Skin epidermis (tissue), 12 donors: ENCODE measurements at regions not wholly inside any gene's neighbourhood (a gene's known extent, or its start where the extent isn't known, plus 50 kb on each side); places are given as distances from the start of the nearest gene placed in this dataset.
"Not testable (repeated sequence)": the region's sequence is repeated elsewhere in the genome, so short reads cannot be mapped to it uniquely, and the experiment has no call there.

Source experiments
- H3K27ac ChIP-seq, 21 experiments: fragments of 200-600 bp; sonication (generic) in 11 of 21; one replicate each; pipeline ENCODE4 v1.5.0; 2020; ENCODE audit warnings: mild to moderate bottlenecking in 3 of 21, inconsistent platforms in 2 of 21, moderate library complexity in 2 of 21
- H3K4me3 ChIP-seq, 7 experiments: fragments of 200-600 bp; sonication (generic) in 2 of 7; one replicate each; pipeline ENCODE4 v1.5.0; 2020; ENCODE audit warnings: inconsistent platforms in 2 of 7, mild to moderate bottlenecking in 2 of 7, moderate library complexity in 1 of 7

DNA sequence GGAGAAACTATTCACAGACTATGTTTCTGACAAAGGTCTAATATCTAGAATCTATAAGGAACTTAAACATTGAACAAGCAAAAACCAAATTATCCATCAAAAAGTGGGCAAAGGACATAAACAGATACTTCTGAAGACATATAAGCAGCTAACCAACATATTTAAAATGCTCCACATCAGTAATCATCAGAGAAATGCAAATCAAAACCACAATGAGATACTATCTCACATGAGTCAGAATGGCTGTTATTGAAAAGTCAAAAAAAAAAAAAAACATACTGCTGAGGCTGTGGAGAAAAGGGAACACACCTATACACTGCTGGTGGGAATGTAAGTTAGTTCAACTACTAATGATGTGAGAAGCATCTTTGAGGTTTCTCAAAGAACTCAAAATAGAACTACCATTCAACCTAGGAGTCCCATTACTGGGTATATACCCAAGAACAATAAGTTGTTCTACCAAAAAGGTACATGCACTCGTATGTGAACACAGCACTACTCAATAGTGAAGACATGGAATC is 220.4 kb upstream of the TFPI start:
- Histone ChIP-seq H3K27ac (no peak overlapping the region), H3K4me3 (no peak overlapping the region)

GRCh38 chr2:187775196-187775595 is 221.0 kb upstream of the TFPI start:
- H3K27ac ChIP-seq: no peak overlapping the region

GRCh38 chr2:187775651-187776050 is 221.4 kb upstream of the TFPI start:
- Histone ChIP-seq H3K4me3 (no peak overlapping the region), H3K27ac (no peak overlapping the region)

More at GRCh38 chr2:187775196-187775595, 221.0 kb upstream of the TFPI start:
- no peak overlapping the region for H3K4me3 ChIP-seq

DNA sequence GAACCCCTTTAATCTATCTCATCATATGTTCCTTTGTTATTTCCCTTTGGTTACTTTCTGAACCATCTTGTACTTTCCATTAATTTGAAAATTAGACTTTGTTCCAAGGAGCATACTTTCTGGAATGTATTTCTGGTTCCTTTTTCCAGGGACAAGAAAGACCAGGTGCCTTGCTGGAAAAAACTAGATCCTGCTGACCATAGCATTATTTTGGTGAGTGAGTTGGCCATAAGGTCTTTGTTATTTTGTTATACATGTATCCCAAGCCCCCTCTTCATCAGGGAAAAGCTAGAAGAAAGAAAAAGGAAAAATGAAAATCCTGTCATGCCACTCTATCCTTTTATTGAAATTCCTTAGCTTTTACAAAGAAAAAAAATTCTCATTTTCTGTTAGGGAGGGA is 228.1 kb upstream of the TFPI start:
- no peak overlapping the region for H3K4me3 ChIP-seq

DNA sequence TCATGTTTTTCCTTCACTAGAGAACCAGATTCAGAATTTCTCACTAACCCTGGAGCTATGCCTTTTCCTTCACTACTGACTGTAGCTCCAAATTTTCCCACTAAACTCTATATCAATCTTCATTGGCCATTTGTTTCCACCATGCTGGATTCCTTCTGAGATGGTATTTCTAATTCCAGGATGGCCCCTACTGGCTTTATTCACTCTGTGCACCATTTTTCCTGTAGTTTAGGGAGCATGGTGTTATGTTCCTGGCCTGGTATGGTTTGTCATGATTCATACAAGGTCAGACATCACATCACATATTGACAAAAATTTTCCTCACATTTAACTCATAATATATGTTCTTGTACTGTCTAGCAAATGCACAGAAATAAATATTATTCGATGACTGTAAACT is 229.2 kb upstream of the TFPI start:
- Histone ChIP-seq H3K27ac (no peak overlapping the region), H3K4me3 (no peak overlapping the region)

More for the DNA sequence above, 228.1 kb upstream of the TFPI start:
- H3K27ac ChIP-seq: no peak overlapping the region

DNA sequence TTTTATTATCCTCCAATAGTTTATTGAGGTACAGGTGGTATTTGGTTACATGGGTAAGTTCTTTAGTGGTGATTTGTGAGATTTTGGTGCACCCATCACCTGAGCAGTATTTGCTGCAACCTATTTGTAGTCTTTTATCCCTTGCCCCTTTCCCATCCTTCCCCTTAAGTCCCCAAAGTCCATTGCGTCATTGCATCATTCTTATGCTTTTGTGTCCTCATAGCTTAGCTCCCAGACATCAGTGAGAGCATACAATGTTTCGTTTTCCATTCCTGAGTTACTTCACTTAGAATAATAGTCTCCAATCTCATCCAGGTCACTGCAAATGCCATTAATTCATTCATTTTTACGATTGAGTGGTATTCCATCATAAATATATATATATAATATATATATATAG is 229.9 kb upstream of the TFPI start:
- not testable (repeated sequence) for H3K4me3 ChIP-seq, H3K27ac ChIP-seq

DNA sequence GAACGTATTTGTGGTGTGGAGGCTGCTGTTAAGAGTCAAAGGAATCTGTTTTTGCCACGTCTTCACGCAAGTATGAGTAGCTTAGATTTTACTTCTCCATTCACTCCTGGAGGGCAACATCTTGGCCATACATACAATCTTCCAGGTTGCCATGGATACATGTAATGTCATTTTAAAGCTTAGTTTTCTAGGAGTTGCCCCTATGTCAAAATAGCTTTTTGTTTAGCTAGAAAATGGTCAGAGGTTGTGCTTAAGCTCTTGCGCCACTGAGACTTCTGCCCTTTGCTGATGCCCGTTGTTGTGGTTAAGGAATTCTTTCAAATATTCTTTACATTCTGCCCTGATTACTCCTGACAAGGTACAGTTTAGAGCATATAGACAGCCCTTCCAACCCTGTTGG is 245.4 kb upstream of the TFPI start:
- Histone ChIP-seq H3K27ac (no peak overlapping the region), H3K4me3 (no peak overlapping the region)

DNA sequence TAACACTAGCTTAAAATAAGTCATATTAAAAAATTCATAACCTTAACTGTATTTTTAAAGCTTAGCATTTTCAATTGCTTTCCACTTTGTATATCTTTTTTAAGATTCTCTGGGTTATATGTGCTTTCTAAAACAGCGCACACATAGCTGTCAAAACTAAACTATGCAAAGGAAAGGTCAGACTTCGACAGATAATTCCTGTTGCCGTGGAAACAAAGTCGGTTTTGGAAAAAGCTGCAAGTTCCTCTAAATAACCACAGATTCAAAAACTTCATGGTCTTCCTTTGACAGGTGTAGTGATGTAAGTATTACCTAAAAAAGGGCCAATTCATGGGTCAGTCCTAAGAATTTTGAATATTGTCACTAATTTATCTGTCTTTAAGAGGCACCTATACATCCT is 249.6 kb upstream of the TFPI start:
- H3K4me3 ChIP-seq: no peak overlapping the region
- no peak overlapping the region for H3K27ac ChIP-seq

- Histone ChIP-seq H3K4me3 (no peak overlapping the region), H3K27ac (no peak overlapping the region)
Measured at GRCh38 chr2:187815113-187815512, 260.9 kb upstream of the TFPI start.

DNA sequence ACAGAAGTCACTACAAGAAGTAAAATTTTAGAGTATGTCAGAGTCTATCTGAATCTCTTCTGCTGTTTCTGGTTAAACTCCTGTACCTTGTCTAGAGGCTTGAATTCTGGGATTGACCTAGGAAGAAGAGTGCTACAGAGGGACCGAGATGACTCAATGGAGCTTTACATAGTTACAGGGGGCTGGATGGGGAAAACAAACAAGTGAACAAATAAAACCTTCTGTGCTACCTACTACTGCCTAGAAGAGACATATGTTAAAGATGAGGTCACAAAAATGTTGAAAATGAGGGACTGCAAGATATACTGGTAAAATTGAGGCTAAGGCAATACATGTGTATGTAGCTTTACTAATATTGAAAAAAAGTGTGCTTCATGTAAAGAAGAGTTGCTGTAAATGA is 265.4 kb upstream of the TFPI start:
- no peak overlapping the region for H3K4me3 ChIP-seq
- no peak overlapping the region for H3K27ac ChIP-seq

DNA sequence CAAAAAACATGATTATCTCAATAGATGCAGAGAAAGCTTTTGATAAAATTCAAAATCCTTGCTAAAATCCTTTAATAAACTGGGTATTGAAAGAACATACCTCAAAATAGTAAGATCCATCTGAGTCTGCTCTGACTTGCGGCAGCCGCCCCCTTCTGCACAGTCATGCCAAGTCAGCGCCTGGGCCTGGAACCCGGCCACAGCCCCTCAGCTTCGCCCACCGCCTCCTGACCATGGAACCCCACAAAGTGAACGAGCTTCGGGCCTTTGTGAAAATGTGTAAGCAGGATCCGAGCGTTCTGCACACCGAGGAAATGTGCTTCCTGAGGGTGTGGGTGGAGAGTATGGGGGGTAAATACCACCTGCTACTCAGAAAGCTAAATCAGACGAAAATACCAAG is 270.9 kb upstream of the TFPI start:
- Histone ChIP-seq H3K4me3 (no peak overlapping the region), H3K27ac (no peak overlapping the region)

- no peak overlapping the region for H3K4me3 ChIP-seq
- H3K27ac ChIP-seq: no peak overlapping the region
Measured at GRCh38 chr2:187826023-187826422, 271.8 kb upstream of the TFPI start.

DNA sequence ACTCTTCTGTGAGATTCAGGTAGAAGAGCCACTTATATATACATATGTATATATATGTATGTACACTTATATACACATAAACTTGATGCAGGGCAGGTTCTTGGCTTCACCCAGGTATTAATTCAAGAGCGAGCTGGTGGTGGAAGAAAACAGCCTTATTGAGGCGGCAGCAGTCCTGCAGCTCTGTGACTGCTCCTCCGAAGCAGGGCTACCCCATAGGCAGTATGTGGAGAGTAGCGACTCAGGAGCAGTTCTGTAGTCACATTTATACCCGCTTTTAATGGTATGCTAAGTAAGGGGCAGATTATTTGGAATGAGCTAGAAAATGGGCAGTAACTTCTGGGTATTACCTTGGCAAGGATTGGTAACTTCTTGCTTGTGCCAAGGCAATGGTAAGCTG is 280.6 kb upstream of the TFPI start:
- no peak overlapping the region for H3K4me3 ChIP-seq

DNA sequence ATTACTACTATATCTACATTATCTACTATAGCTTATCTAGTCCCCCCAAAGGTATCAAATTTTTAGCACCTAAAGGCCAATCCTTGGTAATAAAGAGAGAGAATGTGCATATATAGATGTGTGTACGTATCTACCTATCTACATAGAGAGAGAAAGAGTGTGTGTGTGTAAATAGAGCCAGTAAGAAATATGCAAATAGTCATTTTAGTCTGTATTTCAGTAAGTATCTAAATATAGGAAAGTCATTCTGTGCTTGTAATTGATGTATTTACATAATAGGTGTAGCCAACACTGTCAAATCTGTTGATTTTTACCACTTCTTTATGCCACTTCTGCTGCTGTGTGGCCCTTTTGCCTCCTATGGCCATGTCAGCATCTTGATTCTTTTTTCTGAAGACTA is 284.5 kb upstream of the TFPI start:
- H3K4me3 ChIP-seq: no peak overlapping the region
- H3K27ac ChIP-seq: no peak overlapping the region

More for the DNA sequence above, 280.6 kb upstream of the TFPI start:
- H3K27ac ChIP-seq: no peak overlapping the region

DNA sequence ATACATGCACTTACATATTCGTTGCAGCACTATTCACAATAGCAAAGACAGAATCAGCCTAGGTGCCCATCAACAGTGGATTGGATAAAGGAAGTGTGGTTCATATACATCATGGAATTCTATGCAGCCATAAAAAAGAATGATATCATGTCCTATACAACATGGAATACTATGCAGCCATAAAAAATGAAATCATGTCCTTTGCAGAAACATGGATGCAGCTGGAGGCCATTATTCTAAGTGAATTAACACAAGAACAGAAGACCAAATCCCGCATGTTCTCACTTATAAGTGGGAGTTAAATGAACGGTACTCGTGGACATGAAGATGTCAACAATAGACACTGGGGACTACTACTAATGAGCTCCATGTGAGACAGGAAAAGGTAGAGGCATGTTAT is 288.1 kb upstream of the TFPI start:
- H3K4me3 ChIP-seq: no peak overlapping the region
- H3K27ac ChIP-seq: no peak overlapping the region

DNA sequence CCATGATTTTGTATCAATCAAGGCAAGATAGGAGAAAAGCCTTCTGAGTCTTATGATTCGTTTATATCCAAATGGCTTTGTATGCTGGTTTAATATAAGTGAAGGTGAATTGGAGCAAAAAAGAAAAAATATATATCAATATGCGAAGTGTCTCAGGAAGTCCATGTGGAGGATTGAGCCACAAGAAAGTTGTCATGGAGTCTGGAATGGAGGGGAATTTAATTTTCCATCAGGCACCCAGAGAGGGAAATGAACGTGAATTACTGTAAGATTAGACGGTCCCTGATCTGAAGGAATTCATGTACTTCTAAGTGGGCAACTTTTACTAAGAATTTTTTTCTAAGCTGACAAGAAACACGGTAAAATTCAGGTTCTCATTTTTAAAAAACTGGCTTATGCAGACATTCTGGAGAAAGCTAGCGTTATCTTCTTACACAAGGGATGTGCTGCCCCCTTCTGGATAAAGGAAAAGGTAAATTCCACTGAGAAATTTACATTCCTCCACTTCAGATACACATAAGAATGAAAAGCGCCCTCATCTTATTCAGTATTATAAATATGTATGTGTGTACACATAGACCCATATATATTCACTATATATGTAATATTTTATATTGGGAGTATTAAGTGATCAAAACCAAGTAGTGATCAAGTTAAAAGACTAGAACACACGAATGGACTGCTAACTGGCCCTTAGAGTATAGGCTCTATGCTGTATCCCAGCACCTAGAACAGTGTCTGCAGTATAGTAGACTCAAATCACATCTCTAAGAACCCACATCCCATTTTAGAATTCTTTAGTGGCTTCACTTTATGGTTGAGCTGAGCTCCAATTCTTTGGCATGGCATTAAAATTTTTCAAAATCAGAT is 289.0 kb upstream of the TFPI start:
- H3K27ac ChIP-seq: no peak overlapping the region
- no peak overlapping the region for H3K4me3 ChIP-seq

- H3K4me3 ChIP-seq: no peak overlapping the region
- no peak overlapping the region for H3K27ac ChIP-seq
Measured at GRCh38 chr2:187847245-187848208, 293.3 kb upstream of the TFPI start.

GRCh38 chr2:187851955-187852561 is 297.8 kb upstream of the TFPI start:
- no peak overlapping the region for H3K4me3 ChIP-seq
- no peak overlapping the region for H3K27ac ChIP-seq

DNA sequence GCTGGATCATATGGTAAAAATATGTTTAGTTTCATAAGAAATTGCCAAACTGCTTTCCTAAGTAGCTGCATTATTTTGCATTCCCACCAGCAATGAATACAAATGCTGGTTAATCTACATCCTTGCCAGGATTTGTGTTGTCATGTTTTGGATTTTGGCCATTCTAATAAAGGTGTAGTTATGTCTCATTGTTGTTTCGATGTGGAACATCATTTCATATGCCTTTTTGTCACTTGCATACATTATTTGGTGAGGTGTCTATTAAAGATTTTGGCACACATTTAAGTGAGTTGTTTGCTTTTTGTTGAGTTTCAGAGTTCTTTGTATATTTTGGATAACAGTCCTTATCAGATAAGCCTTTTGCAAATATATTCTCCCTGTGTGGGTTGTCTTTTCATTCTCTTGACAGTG is 299.2 kb upstream of the TFPI start:
- Histone ChIP-seq H3K4me3 (no peak overlapping the region), H3K27ac (no peak overlapping the region)

DNA sequence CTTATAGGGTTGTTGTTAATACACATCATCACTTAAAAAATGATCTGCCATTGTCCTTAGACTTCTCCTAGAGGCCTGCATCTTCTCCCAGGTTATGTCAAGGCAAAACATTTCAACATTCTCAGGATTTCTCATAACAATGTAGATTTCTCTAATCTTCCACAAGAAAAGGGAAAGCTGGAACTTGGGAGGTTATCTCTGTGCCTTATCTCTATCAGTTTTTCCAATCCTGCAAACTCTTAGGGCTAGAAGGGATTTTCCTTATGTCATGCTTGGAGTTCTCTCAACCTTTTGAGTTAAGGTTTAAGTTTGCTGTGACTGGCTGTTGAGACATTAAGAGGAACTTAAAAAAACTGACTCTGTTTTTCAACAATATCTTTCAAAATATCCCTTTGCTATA is 300.6 kb upstream of the TFPI start:
- no peak overlapping the region for H3K4me3 ChIP-seq
- H3K27ac ChIP-seq: no peak overlapping the region
